WTC11 (cell line): ENCODE measurements at regions not wholly inside any gene's neighbourhood (a gene's known extent, or its start where the extent isn't known, plus 50 kb on each side); places are given as distances from the start of the nearest gene placed in this dataset.
"Not testable (repeated sequence)": the region's sequence is repeated elsewhere in the genome, so short reads cannot be mapped to it uniquely, and the experiment has no call there.

Source experiments
- ATF2 ChIP-seq: sonication (generic); formaldehyde crosslinking; IDR thresholded peaks from 2 replicates; pipeline ENCODE4 v1.8.1; 2022; ENCODE audit warnings: low read depth, missing genetic modification reagents, borderline replicate concordance
- IRF2 ChIP-seq: sonication (generic); formaldehyde crosslinking; IDR thresholded peaks from 2 replicates; pipeline ENCODE4 v1.8.0; 2022; ENCODE audit warnings: low read depth, missing genetic modification reagents, borderline replicate concordance
- TCF7 ChIP-seq: sonication (generic); formaldehyde crosslinking; IDR thresholded peaks from 2 replicates; pipeline ENCODE4 v1.8.0; 2022; ENCODE audit warnings: mild to moderate bottlenecking, low read depth, missing genetic modification reagents, moderate library complexity
- ZNF232 ChIP-seq: sonication (generic); formaldehyde crosslinking; IDR thresholded peaks from 2 replicates; pipeline ENCODE4 v1.8.0; 2022; ENCODE audit warnings: mild to moderate bottlenecking, missing genetic modification reagents
- ZNF396 ChIP-seq: fragments of 250-450 bp; sonication (Bioruptor Pico); IDR thresholded peaks from 2 replicates; pipeline ENCODE4 v1.8.0; 2021; ENCODE audit warnings: mild to moderate bottlenecking, moderate library complexity, borderline replicate concordance
- ZNF423 ChIP-seq: fragments of 250-450 bp; sonication (Bioruptor Pico); IDR thresholded peaks from 2 replicates; pipeline ENCODE4 v2.1.2; 2022; ENCODE audit warnings: mild to moderate bottlenecking, moderate library complexity
- TF ChIP-seq, protein P1 (sequence below): fragments of 200-600 bp; IDR thresholded peaks from 2 replicates; pipeline ENCODE4 v1.8.0; 2022; ENCODE audit warnings: antibody characterized with exemption
- TF ChIP-seq, protein P2 (sequence below): sonication (generic); formaldehyde crosslinking; IDR thresholded peaks from 2 replicates; pipeline ENCODE4 v1.8.0; 2022; ENCODE audit warnings: mild to moderate bottlenecking, missing genetic modification reagents
- TF ChIP-seq, protein P3 (sequence below): sonication (generic); formaldehyde crosslinking; IDR thresholded peaks from 2 replicates; pipeline ENCODE4 v1.8.1; 2023; ENCODE audit warnings: mild to moderate bottlenecking, moderate library complexity, missing genetic modification reagents

GRCh38 chr2:95755956-95756669 lies 164.3 kb downstream of the TRIM43 start:
- TF ChIP-seq, protein P1, sequence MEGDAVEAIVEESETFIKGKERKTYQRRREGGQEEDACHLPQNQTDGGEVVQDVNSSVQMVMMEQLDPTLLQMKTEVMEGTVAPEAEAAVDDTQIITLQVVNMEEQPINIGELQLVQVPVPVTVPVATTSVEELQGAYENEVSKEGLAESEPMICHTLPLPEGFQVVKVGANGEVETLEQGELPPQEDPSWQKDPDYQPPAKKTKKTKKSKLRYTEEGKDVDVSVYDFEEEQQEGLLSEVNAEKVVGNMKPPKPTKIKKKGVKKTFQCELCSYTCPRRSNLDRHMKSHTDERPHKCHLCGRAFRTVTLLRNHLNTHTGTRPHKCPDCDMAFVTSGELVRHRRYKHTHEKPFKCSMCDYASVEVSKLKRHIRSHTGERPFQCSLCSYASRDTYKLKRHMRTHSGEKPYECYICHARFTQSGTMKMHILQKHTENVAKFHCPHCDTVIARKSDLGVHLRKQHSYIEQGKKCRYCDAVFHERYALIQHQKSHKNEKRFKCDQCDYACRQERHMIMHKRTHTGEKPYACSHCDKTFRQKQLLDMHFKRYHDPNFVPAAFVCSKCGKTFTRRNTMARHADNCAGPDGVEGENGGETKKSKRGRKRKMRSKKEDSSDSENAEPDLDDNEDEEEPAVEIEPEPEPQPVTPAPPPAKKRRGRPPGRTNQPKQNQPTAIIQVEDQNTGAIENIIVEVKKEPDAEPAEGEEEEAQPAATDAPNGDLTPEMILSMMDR, result not testable (repeated sequence)
- TF ChIP-seq, protein P2, sequence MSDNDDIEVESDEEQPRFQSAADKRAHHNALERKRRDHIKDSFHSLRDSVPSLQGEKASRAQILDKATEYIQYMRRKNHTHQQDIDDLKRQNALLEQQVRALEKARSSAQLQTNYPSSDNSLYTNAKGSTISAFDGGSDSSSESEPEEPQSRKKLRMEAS (CRISPR knock-in tag), result not testable (repeated sequence)
- TF ChIP-seq ZNF396, ZNF423, ZNF232, TCF7, ATF2, IRF2 (CRISPR knock-in tag): not testable (repeated sequence)
- TF ChIP-seq, protein P3, sequence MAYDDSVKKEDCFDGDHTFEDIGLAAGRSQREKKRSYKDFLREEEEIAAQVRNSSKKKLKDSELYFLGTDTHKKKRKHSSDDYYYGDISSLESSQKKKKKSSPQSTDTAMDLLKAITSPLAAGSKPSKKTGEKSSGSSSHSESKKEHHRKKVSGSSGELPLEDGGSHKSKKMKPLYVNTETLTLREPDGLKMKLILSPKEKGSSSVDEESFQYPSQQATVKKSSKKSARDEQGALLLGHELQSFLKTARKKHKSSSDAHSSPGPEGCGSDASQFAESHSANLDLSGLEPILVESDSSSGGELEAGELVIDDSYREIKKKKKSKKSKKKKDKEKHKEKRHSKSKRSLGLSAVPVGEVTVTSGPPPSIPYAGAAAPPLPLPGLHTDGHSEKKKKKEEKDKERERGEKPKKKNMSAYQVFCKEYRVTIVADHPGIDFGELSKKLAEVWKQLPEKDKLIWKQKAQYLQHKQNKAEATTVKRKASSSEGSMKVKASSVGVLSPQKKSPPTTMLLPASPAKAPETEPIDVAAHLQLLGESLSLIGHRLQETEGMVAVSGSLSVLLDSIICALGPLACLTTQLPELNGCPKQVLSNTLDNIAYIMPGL (CRISPR knock-in tag), result not testable (repeated sequence)
